HG03060 (cell line): ENCODE measurements at regions not wholly inside any gene's neighbourhood (a gene's known extent, or its start where the extent isn't known, plus 50 kb on each side); places are given as distances from the start of the nearest gene placed in this dataset.

Experiments used
- ATAC-seq: cut with Tn5 transposase; IDR thresholded peaks from one replicate; pipeline ENCODE4 v1.9.1; 2021; ENCODE audit warnings: low read depth, moderate number of reproducible peaks; ENCODE audit not compliant: unreplicated experiment

- ATAC-seq, result no peak
Observed at GRCh38 chr4:111736516-111736915, 408.7 kb upstream of the FAM241A start.

- no peak for ATAC-seq
Observed at GRCh38 chr4:111744847-111745246, 400.4 kb upstream of the FAM241A start.

- ATAC-seq, result no peak
Observed at GRCh38 chr4:111748157-111748556, 397.1 kb upstream of the FAM241A start.

- no peak for ATAC-seq
Observed at GRCh38 chr4:111754003-111754402, 391.3 kb upstream of the FAM241A start.

GRCh38 chr4:111755571-111755970 lies 389.7 kb upstream of the FAM241A start:
- ATAC-seq, result no peak

GRCh38 chr4:111761531-111761930 lies 383.7 kb upstream of the FAM241A start:
- no peak for ATAC-seq

- no peak for ATAC-seq
Observed at GRCh38 chr4:111770514-111770913, 374.7 kb upstream of the FAM241A start.

- no peak for ATAC-seq
Observed at GRCh38 chr4:111773858-111774257, 371.4 kb upstream of the FAM241A start.

- no peak for ATAC-seq
Observed at GRCh38 chr4:111775556-111776297, 369.5 kb upstream of the FAM241A start.

GRCh38 chr4:111776561-111776960 lies 368.7 kb upstream of the FAM241A start:
- no peak for ATAC-seq

- ATAC-seq, result no peak
Observed at GRCh38 chr4:111778543-111778942, 366.7 kb upstream of the FAM241A start.

- no peak for ATAC-seq
Observed at GRCh38 chr4:111780965-111781364, 364.3 kb upstream of the FAM241A start.

- no peak for ATAC-seq
Observed at GRCh38 chr4:111781611-111782010, 363.6 kb upstream of the FAM241A start.

GRCh38 chr4:111788099-111788498 lies 357.2 kb upstream of the FAM241A start:
- no peak for ATAC-seq

- ATAC-seq, result no peak
Observed at GRCh38 chr4:111789901-111790640, 355.2 kb upstream of the FAM241A start.

GRCh38 chr4:111792632-111793031 lies 352.6 kb upstream of the FAM241A start:
- no peak for ATAC-seq

GRCh38 chr4:111793433-111794091 lies 351.7 kb upstream of the FAM241A start:
- no peak for ATAC-seq

- ATAC-seq, result no peak
Observed at GRCh38 chr4:111797455-111798163, 347.6 kb upstream of the FAM241A start.

GRCh38 chr4:111798840-111799239 lies 346.4 kb upstream of the FAM241A start:
- no peak for ATAC-seq

GRCh38 chr4:111800551-111800950 lies 344.7 kb upstream of the FAM241A start:
- ATAC-seq, result no peak

GRCh38 chr4:111802191-111802590 lies 343.1 kb upstream of the FAM241A start:
- ATAC-seq, result no peak
